Stimulated activated CD4-positive, alpha-beta T cell treated with anti-CD3 and anti-CD28 coated beads, Interleukin-15, amount 100 ng/mL, for 48 hours (primary cell): ENCODE measurements at regions not wholly inside any gene's neighbourhood (a gene's known extent, or its start where the extent isn't known, plus 50 kb on each side); places are given as distances from the start of the nearest gene placed in this dataset.

ENCODE experiments used
- DNase-seq, 2 donors: peaks; one replicate each; pipeline ENCODE4 v3.0.0-alpha.2; 2020; ENCODE audit warnings: low read depth in 2 of 2

DNA sequence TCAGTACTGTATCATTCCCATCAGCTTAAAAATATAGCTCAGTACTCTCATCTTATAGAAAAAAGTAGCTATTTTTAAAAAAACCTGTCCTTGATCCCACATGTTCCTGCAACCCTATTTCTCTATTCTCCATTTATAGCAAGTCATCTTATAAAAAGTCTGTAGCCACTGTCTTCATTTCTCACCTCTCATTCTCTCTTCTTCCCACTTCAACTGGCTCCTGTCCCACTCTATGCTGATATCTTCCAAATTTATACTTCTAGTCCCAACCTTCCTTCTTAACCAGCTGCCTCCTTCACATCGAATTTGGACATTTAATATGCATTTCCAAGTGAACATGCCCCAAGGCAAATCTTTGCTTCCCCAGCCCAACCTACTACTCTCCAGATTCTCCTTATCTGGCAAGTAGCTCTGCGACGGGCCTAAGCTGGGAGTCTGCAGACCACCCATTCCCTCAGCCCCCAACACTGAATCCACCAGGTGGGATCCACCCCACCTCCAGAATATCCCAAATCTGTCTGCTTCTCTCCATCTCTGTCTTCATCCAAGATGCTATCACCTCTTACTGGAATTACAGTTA is 52.0 kb upstream of the TANC2 start:
- DNase-seq = no peak

DNA sequence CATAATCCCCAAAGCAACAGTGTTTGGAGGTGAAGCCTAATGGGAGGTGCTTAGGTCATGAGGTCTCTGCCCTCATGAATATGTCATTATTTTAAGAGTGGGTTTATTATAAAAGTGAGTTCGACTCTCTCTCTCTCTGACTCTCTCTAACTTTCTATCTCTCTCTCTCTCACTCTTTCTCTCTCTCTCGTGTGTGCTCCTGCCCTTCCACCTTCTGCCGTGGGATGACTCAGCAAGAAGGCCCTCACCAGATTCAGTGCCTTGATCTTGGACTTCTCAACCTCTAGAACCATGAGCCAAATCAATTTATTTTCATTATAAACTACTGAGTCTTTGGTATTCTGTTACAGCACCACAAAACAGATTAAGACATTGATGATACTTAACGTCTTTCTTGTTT is 53.7 kb upstream of the TANC2 start:
- DNase-seq = no peak

DNA sequence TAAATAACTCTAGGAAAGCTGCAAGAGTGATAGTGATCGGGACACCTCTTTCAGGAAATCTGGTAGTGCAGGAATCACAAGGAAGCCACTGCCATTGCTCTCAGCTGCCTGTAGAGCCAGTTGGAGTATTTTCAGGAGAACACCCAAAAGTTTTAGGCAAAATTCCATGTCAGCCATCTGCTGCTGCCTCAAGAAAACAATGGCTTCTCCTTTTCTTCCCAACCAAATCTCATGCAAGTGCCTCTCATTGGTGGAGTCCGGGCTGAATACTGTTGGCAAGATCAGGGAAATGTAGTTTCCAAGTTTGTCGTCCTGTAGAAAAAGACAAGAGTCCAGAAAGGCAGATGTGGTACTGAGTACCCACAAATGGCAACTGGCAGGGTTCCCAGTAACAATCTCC is 54.9 kb upstream of the TANC2 start:
- no peak for DNase-seq

DNA sequence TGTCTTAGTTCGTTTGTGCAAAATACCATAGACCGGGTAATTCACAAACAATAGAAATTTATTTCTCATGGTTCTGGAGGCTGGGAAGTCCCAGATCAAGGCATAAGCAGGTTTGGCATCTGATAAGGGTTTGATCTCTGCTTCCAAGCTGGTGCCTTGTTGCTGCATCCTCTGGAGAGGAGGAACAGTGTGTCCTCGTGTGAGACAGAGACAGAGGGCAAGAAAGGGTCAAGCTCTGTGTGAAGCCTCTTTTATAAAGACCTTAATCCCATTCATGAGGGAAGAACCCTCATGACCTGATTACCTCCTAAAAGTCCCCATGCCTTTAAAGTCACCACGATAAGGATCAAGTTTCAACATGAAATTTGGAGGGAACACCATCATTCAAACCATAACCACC is 55.8 kb upstream of the TANC2 start:
- DNase-seq = no peak

DNA sequence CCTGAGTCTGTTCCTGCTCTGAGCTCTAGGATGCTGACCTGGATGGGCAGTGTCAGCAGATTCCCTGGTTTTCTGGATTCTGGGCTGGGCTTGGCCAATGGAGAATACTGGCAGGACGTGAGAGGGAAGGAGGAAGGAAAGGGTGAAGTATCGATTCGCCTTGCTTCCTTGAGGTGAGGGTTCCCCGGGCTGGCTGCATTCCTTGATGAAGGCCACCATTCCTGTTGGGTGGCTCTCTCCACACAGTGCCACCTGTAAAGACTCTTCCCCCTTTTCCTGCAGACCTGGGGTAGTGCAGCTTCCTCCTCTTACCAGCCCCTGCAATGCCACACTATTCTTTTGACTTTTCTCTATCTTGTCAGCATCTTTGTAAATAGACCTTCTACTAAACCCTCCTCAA is 58.1 kb upstream of the TANC2 start:
- DNase-seq = no peak

DNA sequence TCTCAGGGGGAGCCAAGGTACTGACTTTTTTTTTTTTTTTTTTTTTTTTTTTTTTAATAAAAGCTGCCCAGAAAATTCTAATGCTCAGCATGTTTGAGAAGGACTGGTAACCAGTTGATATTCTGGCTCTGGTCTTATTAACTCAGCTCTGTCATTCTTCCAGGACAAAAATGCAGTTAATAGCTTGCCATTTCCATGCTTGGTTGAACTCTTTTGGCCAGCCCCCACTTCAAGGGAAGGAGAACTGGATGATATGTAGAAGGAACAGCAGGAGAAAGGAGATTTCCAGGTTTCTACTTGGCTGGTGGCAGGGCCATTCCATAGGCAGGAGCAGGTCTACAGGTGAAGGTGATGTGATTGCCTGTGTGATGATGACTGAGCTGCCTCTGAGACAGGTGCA is 59.2 kb upstream of the TANC2 start:
- DNase-seq = no peak

DNA sequence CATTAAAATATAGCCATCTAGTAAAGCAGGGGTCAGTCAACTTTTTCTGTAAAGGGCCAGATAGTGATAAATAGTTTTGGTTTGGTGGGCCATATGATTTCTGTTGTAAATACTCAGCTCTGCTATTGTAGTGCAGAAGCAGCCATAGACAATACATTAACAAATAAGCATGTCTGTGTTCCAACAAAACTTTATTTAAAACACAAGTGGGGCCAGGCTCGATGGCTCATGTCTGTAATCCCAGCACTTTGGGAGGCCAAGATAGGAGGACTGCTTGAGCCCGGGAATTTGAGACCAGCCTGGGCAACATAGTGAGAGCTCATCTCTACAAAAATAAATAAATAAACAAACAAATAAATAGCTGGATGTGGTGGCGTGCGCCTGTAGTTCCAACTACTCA is 60.8 kb upstream of the TANC2 start:
- no peak for DNase-seq

DNA sequence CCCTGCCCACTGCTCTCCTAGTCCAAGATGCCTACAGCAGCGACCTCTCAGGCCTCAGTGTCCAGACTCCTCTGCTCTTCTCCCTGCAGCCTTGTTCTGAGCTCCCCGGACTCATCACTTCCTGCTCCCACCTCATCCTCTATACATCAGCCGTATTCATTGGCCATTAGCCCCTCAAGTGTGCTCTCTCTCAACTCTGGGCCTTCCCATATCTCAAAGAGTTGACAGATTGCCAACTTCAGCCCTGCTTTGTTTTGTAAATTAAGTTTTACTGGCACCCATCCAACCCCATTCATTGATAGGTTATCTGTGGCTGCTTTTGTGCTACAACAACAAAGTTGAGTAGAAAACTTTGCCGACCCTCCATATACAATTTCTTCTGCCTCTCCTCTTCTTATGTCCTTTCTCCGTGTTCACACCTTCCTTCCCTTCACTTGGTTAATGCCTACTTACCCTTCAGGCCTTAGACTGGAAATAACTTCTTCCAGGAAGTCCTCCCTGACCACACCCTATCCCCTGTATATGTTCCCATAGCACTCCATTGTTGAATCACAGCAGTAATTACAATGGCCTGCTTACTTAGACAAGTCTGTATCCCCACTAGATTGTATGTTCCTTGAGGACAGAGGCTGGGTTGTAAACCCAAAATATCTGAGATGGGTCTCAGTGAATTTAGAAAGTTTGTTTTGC is 63.4 kb upstream of the TANC2 start:
- no peak for DNase-seq

DNA sequence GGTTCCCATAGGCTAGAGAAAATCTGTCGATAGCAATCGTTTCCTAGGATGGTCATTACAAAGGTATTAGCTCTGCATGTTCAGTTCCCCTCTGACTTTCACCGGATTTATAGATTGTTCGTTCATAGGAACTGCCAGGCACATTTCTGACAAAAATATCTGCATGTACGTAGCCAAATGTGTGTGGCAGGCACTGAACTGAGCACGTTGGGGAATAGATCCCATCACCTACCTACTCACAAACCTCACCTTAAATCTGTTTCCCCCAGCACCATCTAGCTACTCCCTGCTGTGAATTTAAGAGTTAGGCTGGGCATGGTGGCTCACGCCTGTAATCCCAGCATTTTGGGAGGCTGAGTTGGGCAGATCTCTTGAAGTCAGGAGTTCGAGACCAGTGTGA is 64.5 kb upstream of the TANC2 start:
- DNase-seq = no peak

DNA sequence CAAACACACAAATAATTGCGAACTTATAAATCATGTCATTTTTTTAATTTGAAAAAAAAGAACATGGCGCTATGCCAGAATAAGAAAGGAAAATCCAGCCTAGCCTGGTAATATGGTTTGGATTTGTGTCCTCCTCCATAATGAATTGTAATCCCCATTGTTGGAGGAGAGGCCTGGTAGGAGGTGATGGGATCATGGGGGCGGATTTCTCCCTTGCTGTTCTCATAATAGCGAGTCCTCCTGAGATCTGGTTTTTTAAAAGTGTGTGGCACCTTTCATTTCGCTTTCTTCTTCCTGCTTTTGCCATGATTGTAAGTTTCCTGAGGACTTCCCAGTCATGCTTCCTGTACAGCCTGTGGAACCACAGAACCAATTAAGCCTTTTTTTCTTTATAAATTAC is 65.9 kb upstream of the TANC2 start:
- no peak for DNase-seq

DNA sequence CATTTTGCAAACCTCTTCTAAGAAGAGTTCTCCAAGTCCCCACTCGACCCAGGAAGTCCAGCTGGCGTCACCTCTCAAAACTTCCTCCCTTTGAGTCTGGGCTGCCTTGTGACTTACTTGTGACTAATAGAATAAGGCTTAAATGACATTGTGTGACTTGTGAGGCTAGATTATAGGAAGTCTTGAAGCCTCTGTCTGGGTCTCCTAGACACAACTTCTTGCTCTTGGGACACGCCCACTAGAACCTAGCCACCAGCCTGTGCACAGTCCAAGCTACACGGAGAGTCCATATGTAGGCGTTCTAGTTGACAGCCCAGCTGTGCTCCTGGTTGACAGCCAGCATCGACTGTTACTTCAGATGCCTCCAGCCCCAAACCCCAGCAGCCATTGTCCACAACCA is 66.7 kb upstream of the TANC2 start:
- no peak for DNase-seq

DNA sequence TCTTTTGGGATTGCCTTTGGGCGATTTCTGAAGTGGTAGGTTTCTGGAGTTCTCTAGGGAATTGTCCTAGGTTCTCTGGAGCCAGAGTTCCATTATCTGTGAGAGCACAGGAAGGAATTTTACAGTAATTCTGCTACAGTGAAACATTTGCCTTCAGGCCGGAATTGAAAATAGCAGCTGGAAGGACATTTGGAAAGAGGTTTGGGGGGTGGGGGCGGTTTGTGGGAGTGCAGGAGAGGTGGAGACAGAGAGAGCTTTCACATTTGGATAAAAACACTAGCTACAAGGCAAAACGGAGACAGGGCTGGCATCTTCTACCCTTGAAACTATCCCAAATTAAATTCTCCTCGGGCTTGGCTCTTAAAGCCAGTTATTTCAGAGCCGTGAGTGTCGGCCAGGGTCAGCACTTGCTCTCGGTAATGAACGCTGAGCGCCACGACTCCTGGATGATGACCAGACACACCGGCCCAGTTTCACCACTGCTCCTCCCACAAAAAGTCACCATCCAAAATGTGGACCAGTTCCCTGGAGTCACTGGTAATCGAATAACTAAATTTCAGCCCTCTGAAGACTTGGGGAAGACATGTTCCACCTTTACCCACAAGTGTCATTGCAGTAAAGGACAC is 67.7 kb upstream of the TANC2 start:
- DNase-seq = no peak

DNA sequence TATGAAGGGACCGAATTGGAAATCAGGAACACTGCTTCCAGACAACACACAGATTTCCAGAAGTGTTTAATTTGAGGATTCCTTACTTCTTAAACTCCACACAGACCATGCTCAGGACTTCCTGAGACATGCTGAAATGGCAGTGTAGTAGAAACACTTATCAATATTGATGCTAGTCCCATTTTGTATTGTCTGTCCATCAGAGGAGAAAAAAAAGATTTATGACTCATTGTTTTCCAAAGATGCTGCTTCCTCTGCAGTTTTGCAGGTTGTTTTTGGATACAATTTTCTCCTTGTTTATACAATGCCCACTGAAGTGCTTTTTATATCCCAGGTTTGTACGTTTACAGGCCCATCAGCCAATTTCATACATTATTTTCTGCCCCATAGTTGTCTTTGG is 68.3 kb upstream of the TANC2 start:
- no peak for DNase-seq

DNA sequence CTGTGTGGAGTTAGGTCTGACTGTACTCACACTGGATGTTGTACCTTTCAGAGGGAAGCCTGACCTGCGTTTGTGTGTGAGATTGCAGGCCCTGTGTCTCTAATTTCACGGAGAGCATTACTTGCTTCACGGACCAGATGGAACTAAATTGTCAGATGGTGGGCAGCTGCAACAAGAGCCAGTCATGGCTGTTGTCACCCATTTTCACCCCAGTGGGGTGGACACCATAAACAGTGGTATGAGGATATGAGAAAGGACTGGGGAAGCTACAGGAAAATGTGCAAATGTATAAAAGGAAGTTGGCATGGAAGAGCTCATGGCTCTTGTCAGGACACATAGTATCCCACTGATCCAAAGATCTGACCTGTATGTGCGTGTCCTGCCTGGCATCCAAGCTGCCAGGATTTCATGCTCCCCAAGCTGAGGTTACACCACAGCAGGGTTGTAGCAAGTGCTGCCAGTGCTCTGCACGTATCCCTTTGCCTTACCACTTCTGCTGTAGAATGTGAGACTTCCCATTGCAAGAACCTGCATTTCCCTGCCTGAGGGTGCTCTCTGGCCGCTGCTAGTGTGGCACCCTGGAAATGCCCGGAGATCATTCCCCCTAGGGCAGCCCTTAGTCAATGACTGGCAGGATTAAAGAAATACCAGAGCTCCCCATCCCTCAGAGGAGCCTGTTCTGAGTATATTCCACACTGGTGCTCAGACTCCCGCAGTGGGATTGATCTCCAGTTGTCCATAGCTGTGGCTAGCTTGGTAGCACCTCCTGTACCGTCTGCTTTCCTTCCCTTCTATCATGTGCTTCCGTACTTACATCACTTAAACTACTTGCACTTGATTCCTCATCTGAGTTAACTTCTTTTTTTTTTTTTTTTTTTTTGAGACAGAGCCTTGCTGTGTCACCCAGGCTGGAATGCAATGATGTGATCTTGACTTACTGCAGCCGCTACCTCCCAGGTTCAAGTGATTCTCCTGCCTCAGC is 70.4 kb upstream of the TANC2 start:
- DNase-seq = no peak

DNA sequence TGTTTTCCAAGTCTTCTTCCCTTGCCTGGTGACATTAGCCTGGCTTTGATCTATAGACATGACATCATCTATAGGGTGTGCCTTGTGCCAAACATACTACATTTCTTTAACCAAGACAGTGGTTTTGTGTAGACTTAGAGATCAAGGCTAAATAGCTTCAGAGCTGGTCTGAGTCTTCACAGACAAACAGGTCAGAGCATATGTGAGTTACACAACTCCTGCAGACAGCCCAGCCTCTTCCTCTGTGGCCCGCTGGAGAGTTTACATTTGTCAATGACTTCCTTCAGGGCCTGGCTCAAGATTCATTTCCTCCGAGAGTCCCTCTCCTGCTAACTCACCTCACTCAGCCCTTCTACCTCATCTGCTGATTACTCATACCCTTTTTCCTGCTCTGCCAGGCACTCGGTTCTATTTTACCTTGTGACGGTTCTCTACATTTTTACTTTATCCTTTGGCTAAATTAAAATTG is 73.1 kb upstream of the TANC2 start:
- peak in 1 of 2 donors; percentile 1 for DNase-seq

DNA sequence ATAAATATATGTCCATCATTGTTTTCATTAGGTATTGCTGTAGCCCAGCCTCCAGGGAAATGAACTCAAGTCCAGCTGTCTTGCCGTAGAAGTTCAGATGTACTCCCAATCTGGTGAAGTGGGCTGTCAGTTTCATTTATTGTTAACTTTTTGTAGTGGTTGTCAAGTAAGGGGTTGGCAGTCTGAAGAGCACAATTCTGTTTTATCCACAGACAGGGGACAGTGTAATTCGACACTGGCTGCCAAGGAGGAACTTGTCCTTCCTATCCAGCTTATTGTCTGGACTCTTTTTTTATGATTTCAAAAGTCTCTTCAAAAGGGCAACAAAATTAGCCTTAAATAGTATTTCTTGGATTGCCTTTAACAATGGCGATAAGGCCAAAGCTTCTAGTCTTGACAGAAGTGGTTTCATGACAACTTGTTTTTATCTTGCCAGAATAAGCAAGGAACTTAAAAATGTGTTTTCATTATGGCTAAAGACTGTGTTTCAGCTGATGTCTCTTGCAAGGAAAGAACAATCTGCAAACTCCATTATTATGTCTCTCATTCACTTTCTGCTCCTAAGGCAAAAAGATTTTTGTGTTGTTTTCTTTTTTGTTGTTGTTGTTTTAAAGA is 73.9 kb upstream of the TANC2 start:
- DNase-seq = no peak

DNA sequence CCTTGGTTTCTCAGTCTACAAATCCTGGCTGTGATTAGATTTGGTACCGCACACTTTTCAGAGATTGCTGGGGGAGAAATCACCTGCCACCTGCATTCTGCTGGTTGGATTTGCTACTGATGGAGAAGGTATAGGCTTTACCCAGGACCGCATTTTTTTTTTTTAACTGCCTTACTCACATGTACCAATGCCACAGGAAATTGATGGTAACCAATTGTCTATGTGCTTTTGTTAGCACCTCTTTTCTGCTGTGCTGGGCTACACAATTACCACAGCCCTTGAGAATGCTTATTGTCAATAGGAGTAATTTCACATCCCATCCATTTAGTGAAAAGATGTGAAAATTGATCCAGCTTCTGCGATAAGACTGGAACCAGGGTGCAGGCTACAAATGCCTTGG is 74.4 kb upstream of the TANC2 start:
- DNase-seq = no peak

DNA sequence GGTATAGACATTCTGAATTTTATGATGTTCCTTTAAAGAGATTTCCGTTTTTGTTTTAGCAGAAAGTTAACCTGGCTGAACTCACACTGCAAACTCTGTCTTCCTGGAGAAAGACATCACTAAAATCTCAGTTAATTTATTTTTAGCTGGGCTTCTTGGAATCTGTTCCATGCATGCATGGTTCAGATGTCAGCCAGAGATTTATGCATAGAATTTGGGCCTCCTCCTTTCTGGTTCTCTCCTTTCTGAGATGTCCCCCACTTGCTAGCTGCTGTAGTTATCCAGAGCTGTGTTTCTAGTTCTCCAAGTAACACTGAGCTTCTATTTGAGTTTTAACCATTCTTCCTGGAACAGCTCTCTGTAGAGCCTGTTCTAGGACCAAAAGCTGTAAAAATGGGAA is 77.3 kb upstream of the TANC2 start:
- no peak for DNase-seq

DNA sequence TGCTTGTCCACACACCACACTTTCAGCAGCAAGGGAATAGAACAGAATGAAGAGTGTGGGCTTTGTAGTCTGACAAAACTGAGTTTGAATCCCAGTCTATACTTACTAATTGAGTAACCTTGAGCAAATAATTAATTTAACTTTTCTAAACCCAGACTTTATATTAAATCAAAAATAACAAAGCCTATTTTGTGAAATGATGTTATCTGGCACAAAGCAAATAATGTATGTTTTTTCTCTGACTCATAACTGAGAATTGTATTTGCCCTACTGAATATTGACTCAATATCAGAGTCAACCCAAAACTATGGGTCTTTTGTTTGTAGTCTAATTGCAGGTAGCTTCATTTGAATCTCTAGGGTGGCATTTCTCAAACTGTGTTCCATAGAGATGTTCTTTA is 77.9 kb upstream of the TANC2 start:
- DNase-seq = no peak

DNA sequence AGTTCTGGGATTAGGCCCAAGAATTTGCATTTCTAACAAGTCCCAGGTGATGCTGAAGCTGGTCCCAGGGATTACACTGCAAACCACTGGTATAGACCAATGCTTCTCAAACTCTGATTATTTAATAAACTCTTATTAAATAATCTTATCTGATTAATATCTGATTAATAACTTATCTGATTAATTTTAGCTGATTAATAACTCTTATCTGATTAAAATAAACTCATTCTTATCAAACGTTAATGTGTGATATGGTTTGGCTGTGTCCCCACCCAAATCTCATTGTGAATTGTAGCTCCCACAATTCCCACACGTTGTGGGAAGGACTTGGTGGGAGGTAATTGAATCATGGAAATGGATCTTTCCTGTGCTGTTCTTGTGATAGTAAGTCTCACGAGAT is 78.6 kb upstream of the TANC2 start:
- DNase-seq = no peak

DNA sequence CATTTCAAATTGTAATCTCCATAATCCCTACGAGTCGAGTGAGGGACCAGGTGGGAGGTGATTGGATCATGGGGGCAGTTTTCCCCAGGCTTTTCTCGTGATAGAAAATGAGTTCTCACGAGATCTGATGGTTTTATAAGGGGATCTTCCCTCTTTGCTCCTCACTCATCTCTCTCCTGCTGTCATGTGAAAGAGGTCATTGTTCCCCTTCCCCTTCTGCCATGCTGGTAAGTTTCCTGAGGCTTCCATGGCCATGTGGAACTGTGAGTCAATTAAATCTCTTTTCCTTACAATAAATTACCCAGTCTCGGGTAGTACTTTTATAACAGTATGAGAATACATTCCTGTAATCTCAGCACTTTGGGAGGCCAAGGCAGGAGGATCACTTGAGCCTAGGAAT is 76.7 kb upstream of the MARCHF10 start:
- no peak for DNase-seq

DNA sequence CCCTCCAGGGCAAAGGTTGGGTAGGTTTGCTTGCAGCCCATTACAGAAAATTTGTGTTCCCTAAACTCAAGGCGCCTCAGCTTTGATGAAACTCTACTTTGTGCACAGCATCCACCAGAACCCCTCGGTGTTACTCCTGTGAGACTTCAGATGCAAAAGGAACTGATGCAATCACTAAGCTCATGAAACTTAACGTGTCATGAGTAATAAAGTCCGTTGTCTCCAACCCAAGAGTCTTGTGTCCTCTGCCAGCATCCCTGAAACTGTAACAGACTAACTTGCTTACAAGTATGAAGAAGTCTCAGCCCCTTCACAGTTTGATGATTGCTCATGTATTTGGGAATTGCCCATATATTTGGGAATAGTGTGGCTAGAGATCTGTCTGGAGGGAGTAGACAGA is 74.8 kb upstream of the MARCHF10 start:
- DNase-seq = no peak
